ENCODE measurements at regions not wholly inside any gene's neighbourhood (a gene's known extent, or its start where the extent isn't known, plus 50 kb on each side); places are given as distances from the start of the nearest gene placed in this dataset.

DNA sequence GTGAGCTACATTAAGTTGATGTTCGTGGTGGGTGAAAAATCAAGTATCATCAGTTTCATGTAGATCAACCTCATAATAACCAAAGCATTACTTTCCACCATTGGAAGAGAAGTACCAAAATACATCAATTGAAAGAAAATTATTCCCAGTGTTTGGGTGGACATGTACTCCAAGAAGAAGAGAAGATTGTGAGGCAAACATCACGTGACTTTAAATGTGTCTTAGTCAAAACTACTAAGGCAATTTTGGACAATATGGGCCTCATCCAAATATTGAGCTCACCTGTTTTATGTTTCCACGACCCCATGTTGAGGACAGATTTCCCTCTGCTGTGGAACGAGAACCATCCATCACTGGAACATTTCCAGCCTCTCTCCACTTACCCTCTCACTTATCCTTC is 303.0 kb upstream of the LMCD1 start:
- DNase-seq (ENCODE audit: low read depth in 2 of 2), result no peak

DNA sequence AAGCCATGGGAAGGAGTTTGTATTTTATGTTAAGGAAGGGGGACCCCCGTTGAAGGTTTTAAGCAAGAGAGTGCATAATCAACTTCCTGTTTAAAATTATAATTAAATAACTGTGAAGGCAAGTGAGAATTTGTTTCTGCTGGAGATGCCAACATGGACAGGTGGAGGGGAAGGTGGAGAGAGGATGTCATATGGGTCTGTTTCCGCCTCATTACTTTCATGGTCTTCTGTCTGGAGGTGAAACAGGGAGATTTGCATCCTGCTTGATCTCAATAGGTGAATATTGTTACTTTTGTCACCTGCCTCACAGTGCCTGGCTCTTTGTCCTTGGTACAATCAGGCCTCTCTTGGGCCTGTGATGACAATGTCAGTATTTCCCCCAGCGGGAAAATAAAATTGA is 300.6 kb upstream of the LMCD1 start:
- no peak for DNase-seq (ENCODE audit: low read depth in 2 of 2)

GRCh38 chr3:8201886-8202285 is 299.7 kb upstream of the LMCD1 start:
- DNase-seq (ENCODE audit: low read depth in 2 of 2), result no peak

DNA sequence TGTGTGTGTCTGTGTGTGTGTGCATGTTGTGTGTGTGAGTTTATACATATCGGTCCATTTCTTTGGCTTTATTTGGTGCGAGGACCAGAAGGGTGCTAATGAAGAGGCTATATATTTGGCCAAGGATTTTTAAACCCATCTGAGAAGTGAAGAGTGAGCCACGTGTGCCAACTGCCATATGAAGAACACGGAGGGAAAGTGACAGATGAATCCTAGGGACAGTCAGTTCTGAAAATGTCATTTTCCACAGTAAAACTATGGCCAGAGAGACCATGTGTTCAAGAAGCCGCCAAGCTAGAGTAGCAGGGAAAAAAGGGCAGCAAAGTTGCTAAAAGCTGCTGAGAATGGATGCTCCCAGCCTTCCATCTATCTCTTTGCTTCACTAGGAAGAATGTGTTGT is 297.3 kb upstream of the LMCD1 start:
- DNase-seq (ENCODE audit: low read depth in 2 of 2), result no peak

DNA sequence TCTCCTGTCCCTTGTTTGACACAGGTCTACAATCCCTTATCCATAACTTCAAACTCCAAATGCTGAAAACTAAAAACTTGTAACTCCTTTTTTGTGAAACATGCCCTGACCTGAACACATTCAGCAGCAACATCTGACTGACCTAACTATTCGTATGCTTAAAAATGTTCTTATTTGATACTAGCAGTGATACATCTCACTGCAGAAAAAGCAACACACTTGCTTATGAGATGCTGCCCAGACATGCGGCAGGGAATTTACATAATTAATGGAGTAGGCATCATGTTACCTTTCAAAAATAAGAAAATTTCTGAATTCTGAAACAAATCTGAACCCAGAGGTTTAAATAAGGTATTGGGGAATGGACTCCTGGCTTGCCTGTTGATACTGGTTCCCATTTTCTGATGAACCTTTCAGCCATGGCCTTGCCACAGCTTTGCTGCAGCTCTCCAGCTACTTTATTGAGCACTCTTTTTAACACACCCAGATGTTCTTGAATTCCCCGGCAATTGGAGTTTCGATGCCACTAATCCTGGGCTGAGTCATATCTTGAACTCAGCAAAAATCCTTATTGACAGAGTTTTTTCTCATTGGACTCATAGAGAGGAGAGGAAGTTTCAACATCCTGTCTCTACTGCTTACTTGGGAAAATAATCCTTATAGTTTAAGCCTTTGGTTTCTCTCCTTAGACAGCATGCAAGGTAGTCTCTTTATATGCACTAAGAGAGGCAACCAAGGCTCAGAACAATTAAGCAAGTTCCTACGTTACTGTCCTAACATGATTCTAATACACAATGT is 296.6 kb upstream of the LMCD1 start:
- DNase-seq (ENCODE audit: low read depth in 2 of 2), result no peak

GRCh38 chr3:8205881-8206280 is 295.7 kb upstream of the LMCD1 start:
- no peak for DNase-seq (ENCODE audit: low read depth in 2 of 2)

GRCh38 chr3:8206971-8207617 is 294.5 kb upstream of the LMCD1 start:
- DNase-seq (ENCODE audit: low read depth in 2 of 2), result no peak

- DNase-seq (ENCODE audit: low read depth in 2 of 2), result no peak
These were observed 290.7 kb upstream of the LMCD1 start for GRCh38 chr3:8210882-8211341.

GRCh38 chr3:8212794-8213193 is 288.8 kb upstream of the LMCD1 start:
- DNase-seq (ENCODE audit: low read depth in 2 of 2), result no peak

GRCh38 chr3:8213286-8213685 is 288.3 kb upstream of the LMCD1 start:
- DNase-seq (ENCODE audit: low read depth in 2 of 2), result no peak

DNA sequence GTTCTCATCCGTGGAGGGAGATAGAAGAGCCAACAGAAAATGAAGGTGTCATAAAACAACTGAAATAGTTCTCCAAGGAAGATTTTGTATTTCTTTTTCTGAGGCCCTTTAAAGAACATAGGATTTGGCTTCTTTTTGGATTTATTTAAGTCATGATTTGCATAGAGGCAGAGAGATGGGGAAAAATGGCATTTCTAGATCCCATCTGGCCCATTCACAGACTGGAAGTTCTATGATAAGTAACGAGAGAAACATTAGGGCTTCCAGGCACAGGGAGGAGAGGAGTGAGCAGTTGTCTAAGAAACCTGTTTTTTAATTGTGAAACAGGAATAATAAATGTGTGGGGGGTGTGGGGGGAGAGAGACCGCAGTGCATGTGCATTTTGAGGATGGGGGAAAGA is 285.8 kb upstream of the LMCD1 start:
- no peak for DNase-seq (ENCODE audit: low read depth in 2 of 2)

DNA sequence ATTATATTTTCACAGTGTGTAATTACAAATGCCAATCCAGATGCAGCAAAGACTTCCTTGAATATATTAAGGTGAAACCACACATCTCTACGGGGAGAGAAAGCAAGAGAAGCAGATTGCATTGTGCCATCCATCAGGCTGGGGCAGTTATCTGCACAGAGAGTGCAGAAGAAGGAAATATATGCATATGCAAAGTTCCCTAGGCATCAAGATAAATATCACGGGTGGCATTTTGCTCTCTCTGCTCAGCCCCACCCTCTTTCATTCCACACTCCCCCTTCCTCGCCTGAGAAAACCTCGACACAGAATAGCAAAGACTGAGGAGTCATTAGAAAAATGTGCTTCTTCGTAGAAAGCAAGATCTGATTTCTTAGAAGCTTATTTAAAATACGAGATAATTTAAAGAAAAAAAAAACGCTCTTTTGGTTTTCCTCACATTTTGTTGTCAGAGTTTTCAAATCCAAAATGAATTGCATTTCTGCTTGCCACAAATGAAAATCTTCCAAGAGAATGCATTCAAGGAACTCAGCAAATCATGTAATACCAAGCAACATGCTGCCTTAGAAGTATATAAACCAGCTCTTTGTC is 283.2 kb upstream of the LMCD1 start:
- DNase-seq (ENCODE audit: low read depth in 2 of 2), result no peak

DNA sequence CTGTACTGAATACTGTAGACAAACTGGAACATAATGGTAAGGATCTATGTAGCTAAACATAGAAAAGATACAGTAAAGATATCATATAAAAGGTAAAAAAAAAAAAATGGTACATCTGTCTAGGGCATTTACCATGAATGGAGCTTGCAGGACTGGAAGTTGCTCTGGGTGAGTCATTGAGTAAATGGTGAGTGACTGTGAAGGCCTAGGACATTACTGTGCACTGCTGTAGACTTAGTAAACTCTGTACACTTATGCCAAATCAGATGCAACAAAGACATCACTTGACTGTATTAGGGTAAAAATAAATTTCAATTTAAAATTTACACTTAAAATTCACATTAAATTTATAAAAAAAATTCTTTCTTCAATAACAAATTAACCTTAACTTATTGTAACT is 281.3 kb upstream of the LMCD1 start:
- no peak for DNase-seq (ENCODE audit: low read depth in 2 of 2)

- DNase-seq (ENCODE audit: low read depth in 2 of 2), result no peak
These were observed 277.9 kb upstream of the LMCD1 start for GRCh38 chr3:8223766-8224165.

- no peak for DNase-seq (ENCODE audit: low read depth in 2 of 2)
These were observed 276.7 kb upstream of the LMCD1 start for GRCh38 chr3:8224941-8225340.

GRCh38 chr3:8233938-8234337 is 267.7 kb upstream of the LMCD1 start:
- DNase-seq (ENCODE audit: low read depth in 2 of 2), result no peak

GRCh38 chr3:8236264-8236663 is 265.4 kb upstream of the LMCD1 start:
- no peak for DNase-seq (ENCODE audit: low read depth in 2 of 2)

DNA sequence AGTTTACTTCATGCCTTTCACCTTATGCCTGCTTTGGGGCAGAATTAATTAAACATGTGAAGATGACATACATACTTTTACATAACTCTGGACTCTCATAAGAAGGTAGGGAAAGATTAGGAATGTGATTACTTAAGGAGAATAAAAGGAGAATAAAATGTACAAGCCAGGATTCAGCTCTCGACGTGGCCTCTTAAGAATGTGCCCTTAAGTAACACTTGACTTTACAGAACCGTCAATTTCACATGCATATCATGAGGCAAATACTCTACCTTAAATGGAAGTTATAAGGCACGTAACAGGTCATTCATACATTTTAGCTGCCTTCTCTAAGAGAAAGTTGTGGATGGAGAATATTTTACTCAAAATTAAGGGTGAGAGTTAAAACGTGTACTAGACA is 263.7 kb upstream of the LMCD1 start:
- DNase-seq (ENCODE audit: low read depth in 2 of 2), result no peak

DNA sequence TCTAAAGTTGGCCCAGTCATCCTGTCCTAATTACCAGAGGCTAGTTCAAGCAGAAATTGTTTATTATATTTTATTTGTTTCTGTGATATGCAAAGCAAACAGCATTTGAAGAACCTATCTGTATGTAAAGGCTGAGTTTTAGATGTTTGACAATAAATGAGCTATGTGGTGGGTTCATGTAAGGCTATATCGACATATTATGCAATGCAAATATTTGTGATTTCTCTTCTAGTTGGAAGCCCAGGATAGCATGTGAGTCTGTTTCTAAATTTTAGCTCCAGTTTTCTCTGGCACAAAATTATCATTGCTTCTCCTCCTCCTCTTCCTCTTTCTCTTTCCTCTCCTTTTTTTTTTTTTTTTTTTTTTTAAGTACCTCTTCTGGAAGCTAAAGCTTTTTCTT is 263.2 kb upstream of the LMCD1 start:
- no peak for DNase-seq (ENCODE audit: low read depth in 2 of 2)

DNA sequence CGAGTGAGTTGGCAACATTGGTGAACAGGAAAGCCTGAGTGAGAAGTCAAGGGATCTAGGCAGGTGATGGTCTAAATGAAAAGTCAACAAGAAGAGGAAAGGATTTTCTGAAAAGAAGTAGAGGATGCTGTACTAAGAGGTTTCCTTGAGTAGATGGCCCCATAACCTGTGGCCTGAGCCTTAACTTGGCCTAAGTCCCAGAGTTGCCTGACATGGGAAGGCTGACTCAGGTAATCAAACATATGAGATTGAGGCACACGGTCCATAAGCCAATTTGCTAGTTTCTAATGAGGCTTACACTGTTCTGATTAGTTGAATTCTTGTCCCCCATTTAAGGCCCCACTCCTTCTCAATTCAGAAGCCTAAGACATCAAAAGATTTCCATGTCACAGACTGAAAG is 262.5 kb upstream of the LMCD1 start:
- no peak for DNase-seq (ENCODE audit: low read depth in 2 of 2)

- DNase-seq (ENCODE audit: low read depth in 2 of 2), result peak in 1 of 2 donors; percentile 16
These were observed 261.6 kb upstream of the LMCD1 start for GRCh38 chr3:8239718-8240695.

GRCh38 chr3:8246070-8246469 is 255.6 kb upstream of the LMCD1 start:
- DNase-seq (ENCODE audit: low read depth in 2 of 2), result no peak
